PC-3 (cell line): ENCODE measurements at regions not wholly inside any gene's neighbourhood (a gene's known extent, or its start where the extent isn't known, plus 50 kb on each side); places are given as distances from the start of the nearest gene placed in this dataset.
"Not testable (repeated sequence)": the region's sequence is repeated elsewhere in the genome, so short reads cannot be mapped to it uniquely, and the experiment has no call there.

ENCODE experiments used
- ATAC-seq: fragments of 200-7000 bp; cut with Tn5 transposase; 2 replicates; pipeline ENCODE4 v1.9.1; 2020; ENCODE audit warnings: mild to moderate bottlenecking, moderate library complexity
- BruUV-seq: library from RNA; stranded (reverse); fragments of 400-500 nt; replicated peaks from 2 replicates; lab custom pipeline; 2021; lab: Mats Ljungman, UMichigan
- CTCF ChIA-PET: fragments of 300-600 bp; sonication (Branson Sonifier 250); formaldehyde crosslinking; loops from one replicate; lab custom pipeline; 2022; ENCODE audit warnings: antibody characterized with exemption; lab: Charles Lee
- POLR2A ChIA-PET: fragments of 300-600 bp; sonication (Branson Sonifier 250); formaldehyde crosslinking; loops from one replicate; lab custom pipeline; 2022; ENCODE audit warnings: antibody characterized with exemption; ENCODE audit not compliant: unreplicated experiment; lab: Charles Lee
- DNase-seq: peaks from one replicate; pipeline ENCODE4 v3.0.0-alpha.2; 2015
- H2AFZ ChIP-seq: fragments of 300-600 bp; sonication (generic); 2 replicates; pipeline ENCODE4 v1.6.0; 2016; ENCODE audit warnings: antibody characterized with exemption, low read length
- H3F3A ChIP-seq: fragments of 300-600 bp; sonication (generic); one replicate; pipeline ENCODE4 v1.6.0; 2017; ENCODE audit warnings: antibody characterized with exemption, low read length, control low read depth, mild to moderate bottlenecking; ENCODE audit not compliant: unreplicated experiment
- H3K27ac ChIP-seq: fragments of 300-600 bp; sonication (generic); 2 replicates; pipeline ENCODE4 v1.5.1; 2016; ENCODE audit warnings: mild to moderate bottlenecking, low read length
- H3K27me3 ChIP-seq: fragments of 300-600 bp; sonication (generic); 2 replicates; pipeline ENCODE4 v1.6.1; 2016; ENCODE audit warnings: low read length, mixed read lengths
- H3K36me3 ChIP-seq: fragments of 300-600 bp; sonication (generic); 2 replicates; pipeline ENCODE4 v1.6.1; 2016; ENCODE audit warnings: low read depth, mixed run types, low read length, mixed read lengths
- H3K4me1 ChIP-seq: fragments of 300-600 bp; sonication (generic); 2 replicates; pipeline ENCODE4 v1.5.1; 2016; ENCODE audit warnings: low read length; ENCODE audit not compliant: insufficient read depth
- H3K4me2 ChIP-seq: fragments of 300-600 bp; sonication (generic); 2 replicates; pipeline ENCODE4 v1.6.0; 2016; ENCODE audit warnings: low read length
- H3K4me3 ChIP-seq: fragments of 300-600 bp; sonication (generic); 2 replicates; pipeline ENCODE4 v1.5.1; 2016; ENCODE audit warnings: mild to moderate bottlenecking, low read length, mixed read lengths
- H3K79me2 ChIP-seq: fragments of 300-600 bp; sonication (generic); 2 replicates; pipeline ENCODE4 v1.6.1; 2017; ENCODE audit warnings: low read length, mixed read lengths
- H3K9ac ChIP-seq: fragments of 300-600 bp; sonication (generic); 2 replicates; pipeline ENCODE4 v1.6.0; 2016; ENCODE audit warnings: mild to moderate bottlenecking, low read length
- H3K9me2 ChIP-seq: fragments of 300-600 bp; sonication (generic); replicated peaks from 2 replicates; pipeline ENCODE4 v1.6.1; 2016; ENCODE audit warnings: mixed run types, low read length, mixed read lengths
- H3K9me3 ChIP-seq: fragments of 300-600 bp; sonication (generic); 2 replicates; pipeline ENCODE4 v1.6.1; 2016; ENCODE audit warnings: low read length, mixed read lengths
- H4K20me1 ChIP-seq: fragments of 300-600 bp; sonication (generic); 2 replicates; pipeline ENCODE4 v1.6.1; 2016; ENCODE audit warnings: low read length, mixed read lengths
- EZH2 ChIP-seq: fragments of 300-600 bp; sonication (generic); IDR thresholded peaks from one replicate; pipeline ENCODE4 v1.6.1; 2017; ENCODE audit warnings: antibody characterized with exemption, mild to moderate bottlenecking, low read length; ENCODE audit not compliant: unreplicated experiment
- EZH2phosphoT487 ChIP-seq: fragments of 300-600 bp; sonication (generic); IDR thresholded peaks from 2 replicates; pipeline ENCODE4 v1.6.1; 2018; ENCODE audit warnings: mild to moderate bottlenecking, antibody characterized with exemption, low read length, borderline replicate concordance
- intact Hi-C: fragments of 100-400 bp; cut with micrococcal nuclease; formaldehyde crosslinking; loops from 2 replicates; pipeline ENCODE4 v1.9.0; 2023
- TF ChIP-seq, protein P1 (sequence below): fragments of 300-600 bp; sonication (generic); conservative IDR thresholded peaks from 2 replicates; pipeline ENCODE4 v1.5.1; 2017; ENCODE audit warnings: antibody characterized with exemption, low read depth, mild to moderate bottlenecking, low read length

DNA sequence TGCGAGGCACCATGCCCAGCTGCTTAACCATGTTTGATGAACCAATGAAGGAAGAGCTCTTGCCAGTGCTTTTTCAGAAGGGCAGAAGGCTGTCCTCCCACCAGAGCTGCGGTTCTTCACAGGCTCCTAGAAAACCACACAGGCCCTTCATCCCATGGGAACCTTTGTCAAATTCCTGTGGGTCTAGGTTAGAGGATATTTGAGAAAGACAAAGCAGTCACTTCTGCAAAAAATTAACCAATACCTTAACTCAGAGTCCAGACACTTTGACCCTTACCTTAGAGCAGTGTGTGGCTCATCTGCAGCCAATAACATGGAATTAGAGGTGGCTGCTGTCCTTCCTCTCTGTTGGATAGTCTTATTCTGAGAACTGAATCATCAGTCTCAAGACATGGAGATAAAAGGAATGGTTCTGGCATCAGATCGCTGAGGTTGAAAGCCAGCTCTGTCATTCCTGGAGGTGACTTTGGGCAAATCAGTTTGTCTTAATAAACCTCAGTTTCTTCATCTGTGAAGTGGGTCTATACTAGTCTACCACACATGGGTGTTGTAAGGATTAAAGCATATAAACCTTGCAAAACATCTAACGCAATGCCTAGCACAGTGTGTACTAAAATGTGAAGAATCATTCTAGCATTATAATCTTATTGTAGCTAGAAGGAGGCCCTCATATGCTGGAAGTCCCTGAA lies 65.1 kb upstream of the PIP4K2A start:
- no peaks in the 10 kb centered on the region for H3K4me1 ChIP-seq
- ChIA-PET POLR2A (no interaction called here), CTCF (no interaction called here)
- no peaks in the 10 kb centered on the region for H3K9me3 ChIP-seq
- no peaks in the 10 kb centered on the region for H3F3A ChIP-seq
- no peak overlapping the region for H3K27ac ChIP-seq
- no peaks in the 10 kb centered on the region for H3K79me2 ChIP-seq
- H3K9ac ChIP-seq, result no peak overlapping the region
- no peak overlapping the region for H3K4me2 ChIP-seq
- TF ChIP-seq, protein P1, sequence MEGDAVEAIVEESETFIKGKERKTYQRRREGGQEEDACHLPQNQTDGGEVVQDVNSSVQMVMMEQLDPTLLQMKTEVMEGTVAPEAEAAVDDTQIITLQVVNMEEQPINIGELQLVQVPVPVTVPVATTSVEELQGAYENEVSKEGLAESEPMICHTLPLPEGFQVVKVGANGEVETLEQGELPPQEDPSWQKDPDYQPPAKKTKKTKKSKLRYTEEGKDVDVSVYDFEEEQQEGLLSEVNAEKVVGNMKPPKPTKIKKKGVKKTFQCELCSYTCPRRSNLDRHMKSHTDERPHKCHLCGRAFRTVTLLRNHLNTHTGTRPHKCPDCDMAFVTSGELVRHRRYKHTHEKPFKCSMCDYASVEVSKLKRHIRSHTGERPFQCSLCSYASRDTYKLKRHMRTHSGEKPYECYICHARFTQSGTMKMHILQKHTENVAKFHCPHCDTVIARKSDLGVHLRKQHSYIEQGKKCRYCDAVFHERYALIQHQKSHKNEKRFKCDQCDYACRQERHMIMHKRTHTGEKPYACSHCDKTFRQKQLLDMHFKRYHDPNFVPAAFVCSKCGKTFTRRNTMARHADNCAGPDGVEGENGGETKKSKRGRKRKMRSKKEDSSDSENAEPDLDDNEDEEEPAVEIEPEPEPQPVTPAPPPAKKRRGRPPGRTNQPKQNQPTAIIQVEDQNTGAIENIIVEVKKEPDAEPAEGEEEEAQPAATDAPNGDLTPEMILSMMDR, result no peak
- TF ChIP-seq EZH2phosphoT487 (no peak), EZH2 (no peak)
- no peaks in the 10 kb centered on the region for H3K27me3 ChIP-seq
- H3K36me3 ChIP-seq, result no peaks in the 10 kb centered on the region
- no peak overlapping the region for H3K4me3 ChIP-seq
- intact Hi-C loops, result no loop called here
- no peak overlapping the region for H2AFZ ChIP-seq
- ATAC-seq (no peak), DNase-seq (no peak)
- no TSS peak for BruUV-seq
- H4K20me1 ChIP-seq, result no peaks in the 10 kb centered on the region
- H3K9me2 ChIP-seq, result no peaks in the 10 kb centered on the region

DNA sequence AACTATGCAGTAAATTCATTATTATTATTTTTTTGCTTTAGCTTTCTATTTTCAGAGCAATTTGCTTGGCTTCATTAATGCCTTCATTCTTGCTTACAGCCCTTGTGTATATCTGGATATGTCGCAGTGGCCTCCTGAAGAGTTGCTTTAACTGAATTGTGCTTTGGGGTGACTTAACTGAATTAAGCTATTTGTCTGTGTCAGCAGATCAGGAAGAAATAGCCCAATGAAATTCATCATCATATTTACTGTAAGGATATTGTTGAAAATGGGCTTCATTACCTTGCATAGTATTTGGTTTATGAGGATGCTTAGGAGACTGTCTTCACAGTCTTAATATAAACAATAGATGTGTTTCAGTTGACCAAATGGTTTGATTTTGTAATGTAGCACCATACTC lies 59.7 kb upstream of the PIP4K2A start:
- H3K9me3 ChIP-seq, result no peaks in the 10 kb centered on the region
- intact Hi-C loops, result no loop called here
- TF ChIP-seq EZH2phosphoT487 (no peak), EZH2 (no peak)
- TF ChIP-seq, protein P1, result no peak
- H3K36me3 ChIP-seq, result no peaks in the 10 kb centered on the region
- no peak for ATAC-seq
- no peaks in the 10 kb centered on the region for H3K4me1 ChIP-seq
- BruUV-seq, result no TSS peak
- H3K27ac ChIP-seq, result no peak overlapping the region
- no peak overlapping the region for H3K4me3 ChIP-seq
- POLR2A ChIA-PET, result interaction anchor here (0.6 kb wide), 1 partner anchor 43 kb away, joined by 3 read pairs; no protein-coding TSS in a partner anchor
- no peaks in the 10 kb centered on the region for H3K79me2 ChIP-seq
- H4K20me1 ChIP-seq, result no peaks in the 10 kb centered on the region
- CTCF ChIA-PET, result no interaction called here
- H3K27me3 ChIP-seq, result no peaks in the 10 kb centered on the region
- H3K9ac ChIP-seq, result no peak overlapping the region
- no peak for DNase-seq
- H2AFZ ChIP-seq, result no peak overlapping the region
- H3K4me2 ChIP-seq, result no peak overlapping the region
- no peaks in the 10 kb centered on the region for H3F3A ChIP-seq
- no peaks in the 10 kb centered on the region for H3K9me2 ChIP-seq

DNA sequence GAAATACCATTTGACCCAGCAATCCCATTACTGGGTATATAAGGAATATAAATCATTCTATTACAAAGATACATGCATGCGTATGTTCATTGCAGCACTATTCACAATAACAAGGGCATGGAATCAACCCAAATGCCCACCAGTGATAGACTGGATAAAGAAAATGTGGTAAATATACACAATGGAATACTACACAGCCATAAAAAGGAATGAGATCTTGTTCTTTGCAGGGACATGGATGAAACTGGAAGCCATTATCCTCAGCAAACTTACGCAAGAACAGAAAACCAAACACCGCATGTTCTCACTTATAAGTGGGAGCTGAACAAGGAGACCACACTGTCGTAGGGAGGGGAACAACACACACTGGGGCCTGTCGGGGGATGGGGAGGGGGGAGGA lies 57.3 kb upstream of the PIP4K2A start:
- H4K20me1 ChIP-seq, CTCF ChIA-PET, H3K4me3 ChIP-seq, H3K9me2 ChIP-seq, H2AFZ ChIP-seq, H3F3A ChIP-seq, H3K4me1 ChIP-seq, H3K36me3 ChIP-seq, H3K9ac ChIP-seq, H3K27me3 ChIP-seq, H3K79me2 ChIP-seq, intact Hi-C loops, ATAC-seq, DNase-seq, H3K9me3 ChIP-seq, H3K27ac ChIP-seq, H3K4me2 ChIP-seq, BruUV-seq, POLR2A ChIA-PET: not testable (repeated sequence)
